Right atrium auricular region (tissue), 2 donors: ENCODE measurements at regions not wholly inside any gene's neighbourhood (a gene's known extent, or its start where the extent isn't known, plus 50 kb on each side); places are given as distances from the start of the nearest gene placed in this dataset.

Experiments used
- DNase-seq: peaks from one replicate; pipeline ENCODE4 v3.0.0-alpha.2; 2019; ENCODE audit warnings: low spot score
- H3K27ac ChIP-seq, 2 donors: fragments of 200-600 bp; sonication (generic); 1 replicate in 1 of 2; 2 replicates in 1 of 2; pipeline ENCODE4 v1.5.1; 2016 to 2019
- H3K27me3 ChIP-seq, 2 donors: fragments of 200-600 bp; sonication (generic); one replicate each; pipeline versions ENCODE4 v1.5.1 to v1.6.0; 2017 to 2019
- H3K36me3 ChIP-seq: fragments of 200-600 bp; sonication (generic); one replicate; pipeline ENCODE4 v1.5.1; 2016
- H3K4me1 ChIP-seq, 2 donors: fragments of 200-600 bp; sonication (generic); one replicate each; pipeline versions ENCODE4 v1.5.1 to v1.6.0; 2017 to 2019
- H3K4me3 ChIP-seq, 2 donors: fragments of 200-600 bp; sonication (generic); 1 replicate in 1 of 2; 2 replicates in 1 of 2; pipeline ENCODE4 v1.5.1; 2017 to 2019; ENCODE audit warnings: mild to moderate bottlenecking in 1 of 2, moderate library complexity in 1 of 2
- H3K9me3 ChIP-seq, 2 donors: fragments of 200-600 bp; sonication (generic); one replicate each; pipeline ENCODE4 v1.5.1; 2019
- CTCF ChIP-seq, 2 donors: fragments of 200-600 bp; sonication (generic); IDR thresholded peaks; one replicate each; pipeline ENCODE4 v1.5.1; 2019; ENCODE audit warnings: antibody characterized with exemption in 2 of 2

- Histone ChIP-seq H3K27ac (no peak overlapping the region), H3K9me3 (no peaks in the 10 kb centered on the region), H3K27me3 (no peaks in the 10 kb centered on the region), H3K4me1 (no peaks in the 10 kb centered on the region), H3K4me3 (no peak overlapping the region), H3K36me3 (no peaks in the 10 kb centered on the region)
- no peak for DNase-seq
- no peak for TF ChIP-seq CTCF (IDR thresholded peaks at IDR 0.05)
Measured at GRCh38 chr18:37987901-37988300, 422.3 kb upstream of the CELF4 start.

- Histone ChIP-seq H3K27ac (no peak overlapping the region), H3K4me3 (no peak overlapping the region), H3K27me3 (no peaks in the 10 kb centered on the region), H3K9me3 (no peaks in the 10 kb centered on the region), H3K4me1 (no peaks in the 10 kb centered on the region), H3K36me3 (no peaks in the 10 kb centered on the region)
- TF ChIP-seq CTCF (IDR thresholded peaks at IDR 0.05) = no peak
- no peak for DNase-seq
Measured at GRCh38 chr18:37986665-37987064, 421.1 kb upstream of the CELF4 start.

- Histone ChIP-seq H3K27me3 (no peaks in the 10 kb centered on the region), H3K27ac (no peak overlapping the region), H3K9me3 (no peaks in the 10 kb centered on the region), H3K4me1 (no peaks in the 10 kb centered on the region), H3K36me3 (no peaks in the 10 kb centered on the region), H3K4me3 (no peak overlapping the region)
- no peak for TF ChIP-seq CTCF (IDR thresholded peaks at IDR 0.05)
- DNase-seq = no peak
Measured at GRCh38 chr18:37985126-37985525, 419.5 kb upstream of the CELF4 start.

GRCh38 chr18:37980556-37980955, 415.0 kb upstream of the CELF4 start:
- H3K4me3 ChIP-seq = no peak overlapping the region
- no peak for TF ChIP-seq CTCF (IDR thresholded peaks at IDR 0.05)

GRCh38 chr18:37975446-37975845, 409.8 kb upstream of the CELF4 start:
- no peaks in the 10 kb centered on the region for H3K27me3 ChIP-seq
- H3K27ac ChIP-seq = no peak overlapping the region
- peaks cover 0 to 17% of the 10 kb centered on the region in 2 donors for H3K9me3 ChIP-seq
- DNase-seq = no peak
- no peak overlapping the region for H3K4me3 ChIP-seq
- no peaks in the 10 kb centered on the region for H3K36me3 ChIP-seq
- no peak for TF ChIP-seq CTCF (IDR thresholded peaks at IDR 0.05)
- H3K4me1 ChIP-seq = no peaks in the 10 kb centered on the region

More at GRCh38 chr18:37980556-37980955, 415.0 kb upstream of the CELF4 start:
- no peak for DNase-seq
- H3K9me3 ChIP-seq = peaks cover 0 to 5% of the 10 kb centered on the region in 2 donors
- H3K27me3 ChIP-seq = no peaks in the 10 kb centered on the region
- no peak overlapping the region for H3K27ac ChIP-seq
- H3K4me1 ChIP-seq = no peaks in the 10 kb centered on the region
- no peaks in the 10 kb centered on the region for H3K36me3 ChIP-seq

GRCh38 chr18:37967261-37967660, 401.7 kb upstream of the CELF4 start:
- Histone ChIP-seq H3K27me3 (no peaks in the 10 kb centered on the region), H3K4me1 (no peaks in the 10 kb centered on the region), H3K4me3 (no peak overlapping the region), H3K36me3 (no peaks in the 10 kb centered on the region), H3K9me3 (no peaks in the 10 kb centered on the region), H3K27ac (no peak overlapping the region)
- no peak for DNase-seq
- no peak for TF ChIP-seq CTCF (IDR thresholded peaks at IDR 0.05)
